H9 (cell line): ENCODE measurements at regions not wholly inside any gene's neighbourhood (a gene's known extent, or its start where the extent isn't known, plus 50 kb on each side); places are given as distances from the start of the nearest gene placed in this dataset.
A peak's percentile ranks its signal among the peaks of the same experiment; 100 is the strongest.

Source experiments
- DNase-seq: peaks from one replicate; pipeline ENCODE4 v3.0.0-alpha.2; 2017
- H2AFZ ChIP-seq: one replicate; pipeline ENCODE4 v1.6.1; 2013; ENCODE audit warnings: mild to moderate bottlenecking, low read length, control low read depth, moderate library complexity
- H2AK5ac ChIP-seq: 2 replicates; pipeline ENCODE4 v1.6.1; 2013; ENCODE audit warnings: low read length, control low read depth, mixed read lengths; ENCODE audit not compliant: insufficient read length
- H2BK120ac ChIP-seq: one replicate; pipeline ENCODE4 v1.6.1; 2013; ENCODE audit warnings: low read depth, mild to moderate bottlenecking, low read length, control low read depth, inconsistent platforms; ENCODE audit not compliant: poor library complexity, severe bottlenecking
- H2BK12ac ChIP-seq: 2 replicates; pipeline ENCODE4 v1.6.1; 2013; ENCODE audit warnings: low read length, control low read depth, mixed read lengths, low read depth; ENCODE audit not compliant: insufficient read length
- H2BK15ac ChIP-seq: 2 replicates; pipeline ENCODE4 v1.6.1; 2013; ENCODE audit warnings: low read depth, low read length, control low read depth
- H2BK20ac ChIP-seq: one replicate; pipeline ENCODE4 v1.6.1; 2013; ENCODE audit warnings: low read depth, mild to moderate bottlenecking, low read length, control low read depth, inconsistent platforms; ENCODE audit not compliant: poor library complexity, severe bottlenecking
- H2BK5ac ChIP-seq: 2 replicates; pipeline ENCODE4 v1.6.1; 2013; ENCODE audit warnings: low read length, control low read depth, mixed read lengths; ENCODE audit not compliant: insufficient read length
- H3K14ac ChIP-seq: 2 replicates; pipeline ENCODE4 v1.6.1; 2013; ENCODE audit warnings: low read length, control low read depth; ENCODE audit not compliant: insufficient read depth
- H3K18ac ChIP-seq: 2 replicates; pipeline ENCODE4 v1.6.1; 2013; ENCODE audit warnings: low read depth, mild to moderate bottlenecking, mixed read lengths, low read length, control low read depth; ENCODE audit not compliant: insufficient read length
- H3K23ac ChIP-seq: 2 replicates; pipeline ENCODE4 v1.6.1; 2013; ENCODE audit warnings: low read length, control low read depth, mixed read lengths, low read depth; ENCODE audit not compliant: insufficient read length
- H3K23me2 ChIP-seq: 2 replicates; pipeline ENCODE4 v1.6.1; 2013; ENCODE audit warnings: low read depth, mild to moderate bottlenecking, mixed read lengths, low read length, control low read depth; ENCODE audit not compliant: insufficient read length, poor library complexity, severe bottlenecking
- H3K27ac ChIP-seq: 2 replicates; pipeline ENCODE4 v1.5.1; 2013; ENCODE audit warnings: low read length, control low read depth, mixed read lengths, low read depth; ENCODE audit not compliant: insufficient read length
- H3K27me3 ChIP-seq: 2 replicates; pipeline ENCODE4 v1.6.1; 2013; ENCODE audit warnings: low read length, control low read depth, inconsistent platforms; ENCODE audit not compliant: insufficient read depth
- H3K4ac ChIP-seq: 2 replicates; pipeline ENCODE4 v1.6.1; 2013; ENCODE audit warnings: low read depth, mild to moderate bottlenecking, control low read depth, inconsistent platforms, low read length, moderate library complexity
- H3K4me1 ChIP-seq: 2 replicates; pipeline ENCODE4 v1.6.1; 2013; ENCODE audit warnings: low read length, control low read depth, inconsistent platforms; ENCODE audit not compliant: insufficient read depth
- H3K4me2 ChIP-seq: 2 replicates; pipeline ENCODE4 v1.6.1; 2013; ENCODE audit warnings: low read length, control low read depth, mixed read lengths; ENCODE audit not compliant: insufficient read length, insufficient read depth
- H3K56ac ChIP-seq: 2 replicates; pipeline ENCODE4 v1.6.1; 2013; ENCODE audit warnings: low read depth, mild to moderate bottlenecking, mixed read lengths, low read length, control low read depth; ENCODE audit not compliant: insufficient read length
- H3K79me1 ChIP-seq: 2 replicates; pipeline ENCODE4 v1.6.1; 2013; ENCODE audit warnings: low read depth, mild to moderate bottlenecking, moderate library complexity, low read length, control low read depth, inconsistent platforms; ENCODE audit not compliant: insufficient read depth, poor library complexity, severe bottlenecking
- H3K79me2 ChIP-seq: 2 replicates; pipeline ENCODE4 v1.6.1; 2013; ENCODE audit warnings: low read length, control low read depth, inconsistent platforms; ENCODE audit not compliant: insufficient read depth
- H3K9ac ChIP-seq: 2 replicates; pipeline ENCODE4 v1.6.1; 2013; ENCODE audit warnings: low read length, control low read depth, mixed read lengths; ENCODE audit not compliant: insufficient read length; ENCODE audit errors: extremely low read depth
- H3K9me3 ChIP-seq: one replicate; pipeline ENCODE4 v1.6.1; 2013; ENCODE audit warnings: low read depth, low read length, inconsistent platforms; ENCODE audit not compliant: control insufficient read depth
- H3T11ph ChIP-seq: one replicate; pipeline ENCODE4 v1.6.1; 2013; ENCODE audit warnings: mild to moderate bottlenecking, low read length, control low read depth, inconsistent platforms
- H4K20me1 ChIP-seq: one replicate; pipeline ENCODE4 v1.6.1; 2013; ENCODE audit not compliant: control insufficient read depth, insufficient read length, insufficient read depth
- H4K5ac ChIP-seq: 2 replicates; pipeline ENCODE4 v1.6.1; 2013; ENCODE audit warnings: low read depth, mild to moderate bottlenecking, mixed read lengths, low read length, control low read depth; ENCODE audit not compliant: insufficient read length
- H4K8ac ChIP-seq: replicated peaks from 2 replicates; pipeline ENCODE4 v1.6.1; 2013; ENCODE audit warnings: low read length, control low read depth, mixed read lengths, low read depth; ENCODE audit not compliant: insufficient read length
- H4K91ac ChIP-seq: 2 replicates; pipeline ENCODE4 v1.6.1; 2013; ENCODE audit warnings: low read depth, mild to moderate bottlenecking, moderate library complexity, mixed read lengths, low read length, control low read depth; ENCODE audit not compliant: insufficient read length
- H3K27ac Mint-ChIP-seq, 3 experiments: 2 replicates in 2 of 3; 3 replicates in 1 of 3; pipeline ENCODE4 v1.8.0; 2020 to 2021; ENCODE audit warnings: mixed read lengths in 3 of 3, mild to moderate bottlenecking in 1 of 3, moderate library complexity in 1 of 3
- H3K27me3 Mint-ChIP-seq: 2 replicates; pipeline ENCODE4 v1.8.0; 2021; ENCODE audit warnings: low read depth, mild to moderate bottlenecking, moderate library complexity, mixed read lengths
- H3K36me3 Mint-ChIP-seq, 3 experiments: 2 replicates in 2 of 3; 3 replicates in 1 of 3; pipeline ENCODE4 v1.8.0; 2020 to 2021; ENCODE audit warnings: low read depth in 3 of 3, mixed read lengths in 3 of 3; ENCODE audit not compliant: insufficient read depth in 1 of 3
- H3K4me1 Mint-ChIP-seq, 2 experiments: 2 replicates each; pipeline ENCODE4 v1.8.0; 2020; ENCODE audit warnings: mixed read lengths in 2 of 2
- H3K4me3 Mint-ChIP-seq, 2 experiments: 2 replicates in 1 of 2; 3 replicates in 1 of 2; pipeline ENCODE4 v1.8.0; 2020 to 2021; ENCODE audit warnings: mild to moderate bottlenecking in 2 of 2, mixed read lengths in 2 of 2, moderate library complexity in 1 of 2
- H3K9me3 Mint-ChIP-seq, 2 experiments: 2 replicates in 1 of 2; 3 replicates in 1 of 2; pipeline ENCODE4 v1.8.0; 2020; ENCODE audit warnings: mild to moderate bottlenecking in 2 of 2, mixed read lengths in 2 of 2, moderate library complexity in 1 of 2
- CTCF ChIP-seq: fragments of 200-600 bp; sonication (generic); conservative IDR thresholded peaks from 3 replicates; pipeline ENCODE4 v1.8.0; 2021; ENCODE audit warnings: antibody characterized with exemption, mild to moderate bottlenecking
- WGBS: extraction: QIAGEN DNeasy Blood & Tissue Kit; methylation state at CpG from one replicate; pipeline ENCODE4 v1.1.7; 2013; ENCODE audit warnings: missing lambda C conversion rate, low lambda C conversion rate, mixed read lengths; ENCODE audit not compliant: insufficient read length; ENCODE audit errors: extremely low coverage; 5-methylcytosine and 5-hydroxymethylcytosine counted together

- H3K79me1 ChIP-seq = no peaks in the 10 kb centered on the region
- Mint-ChIP-seq H3K27me3 (peaks cover 3% of the 10 kb centered on the region), H3K4me3 (no peak overlapping the region), H3K4me1 (peaks cover 3% of the 10 kb centered on the region in 2 experiments; a peak in 3 of 4 replicates), H3K9me3 (peaks cover 0 to 4% of the 10 kb centered on the region in 2 experiments; a peak in 2 of 5 replicates), H3K36me3 (peaks cover 0 to 5% (median 0%) of the 10 kb centered on the region in 3 experiments; a peak in 1 of 7 replicates), H3K27ac (no peak overlapping the region)
- peak; percentile 11 for DNase-seq
- H3K4ac ChIP-seq = no peak overlapping the region
- no peak overlapping the region for H4K5ac ChIP-seq
- H2BK5ac ChIP-seq = no peak overlapping the region
- H3K4me1 ChIP-seq = no peaks in the 10 kb centered on the region
- TF ChIP-seq CTCF = no peak
- H3K23ac ChIP-seq = no peak overlapping the region
- H3K9ac ChIP-seq = no peak overlapping the region
- H3K18ac ChIP-seq = no peak overlapping the region
- no peak overlapping the region for H2AK5ac ChIP-seq
- no peak overlapping the region for H2AFZ ChIP-seq
- no peak overlapping the region for H3T11ph ChIP-seq
- H4K91ac ChIP-seq = no peak overlapping the region
- H2BK15ac ChIP-seq = no peak overlapping the region
- no peak overlapping the region for H3K27ac ChIP-seq
- no peak overlapping the region for H4K8ac ChIP-seq
- H3K79me2 ChIP-seq = no peaks in the 10 kb centered on the region
- no CpG with 5 or more reads among the region's 8 CpGs for WGBS
- no peak overlapping the region for H2BK120ac ChIP-seq
- H3K23me2 ChIP-seq = no peaks in the 10 kb centered on the region
- H4K20me1 ChIP-seq = no peaks in the 10 kb centered on the region
- no peak overlapping the region for H2BK20ac ChIP-seq
- no peak overlapping the region for H3K14ac ChIP-seq
- no peak overlapping the region for H3K56ac ChIP-seq
- H3K27me3 ChIP-seq = no peaks in the 10 kb centered on the region
- no peak overlapping the region for H2BK12ac ChIP-seq
- H3K9me3 ChIP-seq = no peaks in the 10 kb centered on the region
- no peak overlapping the region for H3K4me2 ChIP-seq
These were observed 101.7 kb upstream of the PARP11 start for GRCh38 chr12:3974883-3975282.
